DOHH2 (cell line): ENCODE measurements at regions not wholly inside any gene's neighbourhood (a gene's known extent, or its start where the extent isn't known, plus 50 kb on each side); places are given as distances from the start of the nearest gene placed in this dataset.

Source experiments
- EZH2phosphoT487 ChIP-seq: fragments of 200-600 bp; sonication (generic); IDR thresholded peaks from 2 replicates; pipeline ENCODE4 v1.6.1; 2017; ENCODE audit warnings: borderline replicate concordance, mild to moderate bottlenecking, antibody characterized with exemption, low read length, moderate library complexity, mixed read lengths
- TF ChIP-seq, protein P1 (sequence below): fragments of 200-600 bp; sonication (generic); IDR thresholded peaks from one replicate; pipeline ENCODE4 v1.5.1; 2014; ENCODE audit warnings: antibody characterized with exemption, mild to moderate bottlenecking, low read depth, low read length; ENCODE audit not compliant: poor library complexity, severe bottlenecking

DNA sequence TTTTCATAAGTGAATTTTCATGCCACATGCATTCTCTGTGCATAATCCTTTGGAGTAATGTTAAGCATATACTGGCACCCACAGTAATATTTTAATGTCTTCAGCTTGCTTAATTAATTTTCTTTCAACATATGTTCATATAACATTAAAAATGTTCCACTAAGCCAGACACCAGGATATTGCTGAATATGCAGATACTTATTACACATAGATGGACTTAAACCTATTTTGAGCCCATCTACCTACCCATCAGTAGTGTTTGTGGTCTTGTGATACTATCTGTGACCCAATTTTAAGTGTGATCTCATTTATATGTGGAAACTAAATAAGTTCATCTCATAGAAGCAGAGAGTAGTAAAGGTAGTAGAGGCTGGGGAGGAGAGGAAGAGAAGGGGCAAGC is 379.5 kb upstream of the JAG1 start:
- TF ChIP-seq, protein P1, sequence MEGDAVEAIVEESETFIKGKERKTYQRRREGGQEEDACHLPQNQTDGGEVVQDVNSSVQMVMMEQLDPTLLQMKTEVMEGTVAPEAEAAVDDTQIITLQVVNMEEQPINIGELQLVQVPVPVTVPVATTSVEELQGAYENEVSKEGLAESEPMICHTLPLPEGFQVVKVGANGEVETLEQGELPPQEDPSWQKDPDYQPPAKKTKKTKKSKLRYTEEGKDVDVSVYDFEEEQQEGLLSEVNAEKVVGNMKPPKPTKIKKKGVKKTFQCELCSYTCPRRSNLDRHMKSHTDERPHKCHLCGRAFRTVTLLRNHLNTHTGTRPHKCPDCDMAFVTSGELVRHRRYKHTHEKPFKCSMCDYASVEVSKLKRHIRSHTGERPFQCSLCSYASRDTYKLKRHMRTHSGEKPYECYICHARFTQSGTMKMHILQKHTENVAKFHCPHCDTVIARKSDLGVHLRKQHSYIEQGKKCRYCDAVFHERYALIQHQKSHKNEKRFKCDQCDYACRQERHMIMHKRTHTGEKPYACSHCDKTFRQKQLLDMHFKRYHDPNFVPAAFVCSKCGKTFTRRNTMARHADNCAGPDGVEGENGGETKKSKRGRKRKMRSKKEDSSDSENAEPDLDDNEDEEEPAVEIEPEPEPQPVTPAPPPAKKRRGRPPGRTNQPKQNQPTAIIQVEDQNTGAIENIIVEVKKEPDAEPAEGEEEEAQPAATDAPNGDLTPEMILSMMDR: no peak
- TF ChIP-seq EZH2phosphoT487: no peak
